ENCODE measurements at regions not wholly inside any gene's neighbourhood (a gene's known extent, or its start where the extent isn't known, plus 50 kb on each side); places are given as distances from the start of the nearest gene placed in this dataset.

DNA sequence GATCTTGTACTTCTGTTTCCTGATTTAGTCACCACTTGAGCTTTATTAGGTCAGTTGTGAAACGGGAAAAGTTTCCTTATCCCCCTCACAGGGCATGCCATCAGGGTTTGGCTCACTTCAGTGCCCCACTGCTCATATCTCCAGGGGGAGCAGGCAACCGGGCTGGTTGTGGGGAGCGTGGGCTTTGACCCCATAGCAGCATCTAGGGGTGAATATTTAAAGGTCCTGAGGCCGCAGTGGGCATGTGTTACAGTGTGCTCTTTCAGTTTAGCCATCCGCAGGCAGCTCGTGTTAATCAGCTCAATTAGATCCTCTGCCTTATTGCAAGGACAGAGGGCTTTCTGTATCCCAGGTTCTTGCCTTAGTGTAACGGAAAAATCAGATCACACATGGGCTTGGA, 71.9 kb downstream of the MRPL46 start:
- TF ChIP-seq TAF1 (IDR thresholded peaks at IDR 0.05; ENCODE audit: borderline replicate concordance, low read depth, low read length): no peak
- no peak for TF ChIP-seq CTCF (IDR thresholded peaks at IDR 0.05)

Measured in SK-N-SH (cell line).